ENCODE measurements at regions not wholly inside any gene's neighbourhood (a gene's known extent, or its start where the extent isn't known, plus 50 kb on each side); places are given as distances from the start of the nearest gene placed in this dataset.

DNA sequence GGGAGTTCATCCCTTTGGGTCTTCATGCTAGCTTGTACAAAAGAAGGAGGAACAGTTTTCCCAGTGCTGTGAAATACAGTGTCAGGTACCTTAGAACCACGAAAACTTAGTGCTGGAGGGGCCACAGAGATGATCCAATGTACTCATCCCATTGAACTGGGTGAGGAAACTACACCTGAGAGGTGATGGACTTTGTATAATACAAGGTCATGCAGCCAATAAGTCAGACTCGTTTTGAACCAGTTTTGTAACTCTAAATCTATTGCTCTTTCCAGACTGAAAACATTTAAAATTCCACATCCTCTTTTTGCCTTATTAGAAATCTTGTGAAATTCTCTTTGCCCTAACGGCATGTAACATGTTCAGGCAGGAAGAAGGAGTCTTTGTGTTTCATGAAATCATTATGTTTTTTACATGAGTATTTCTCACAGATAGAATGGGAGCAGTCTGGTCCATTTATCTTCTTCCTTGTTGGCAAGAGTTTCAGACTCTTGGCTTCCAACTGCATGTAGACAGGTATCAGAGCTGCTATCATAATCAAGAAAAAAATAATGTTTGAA is 146.8 kb upstream of the FBXL7 start:
- TF ChIP-seq, protein P1, sequence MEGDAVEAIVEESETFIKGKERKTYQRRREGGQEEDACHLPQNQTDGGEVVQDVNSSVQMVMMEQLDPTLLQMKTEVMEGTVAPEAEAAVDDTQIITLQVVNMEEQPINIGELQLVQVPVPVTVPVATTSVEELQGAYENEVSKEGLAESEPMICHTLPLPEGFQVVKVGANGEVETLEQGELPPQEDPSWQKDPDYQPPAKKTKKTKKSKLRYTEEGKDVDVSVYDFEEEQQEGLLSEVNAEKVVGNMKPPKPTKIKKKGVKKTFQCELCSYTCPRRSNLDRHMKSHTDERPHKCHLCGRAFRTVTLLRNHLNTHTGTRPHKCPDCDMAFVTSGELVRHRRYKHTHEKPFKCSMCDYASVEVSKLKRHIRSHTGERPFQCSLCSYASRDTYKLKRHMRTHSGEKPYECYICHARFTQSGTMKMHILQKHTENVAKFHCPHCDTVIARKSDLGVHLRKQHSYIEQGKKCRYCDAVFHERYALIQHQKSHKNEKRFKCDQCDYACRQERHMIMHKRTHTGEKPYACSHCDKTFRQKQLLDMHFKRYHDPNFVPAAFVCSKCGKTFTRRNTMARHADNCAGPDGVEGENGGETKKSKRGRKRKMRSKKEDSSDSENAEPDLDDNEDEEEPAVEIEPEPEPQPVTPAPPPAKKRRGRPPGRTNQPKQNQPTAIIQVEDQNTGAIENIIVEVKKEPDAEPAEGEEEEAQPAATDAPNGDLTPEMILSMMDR (IDR thresholded peaks at IDR 0.05) = no peak

DNA sequence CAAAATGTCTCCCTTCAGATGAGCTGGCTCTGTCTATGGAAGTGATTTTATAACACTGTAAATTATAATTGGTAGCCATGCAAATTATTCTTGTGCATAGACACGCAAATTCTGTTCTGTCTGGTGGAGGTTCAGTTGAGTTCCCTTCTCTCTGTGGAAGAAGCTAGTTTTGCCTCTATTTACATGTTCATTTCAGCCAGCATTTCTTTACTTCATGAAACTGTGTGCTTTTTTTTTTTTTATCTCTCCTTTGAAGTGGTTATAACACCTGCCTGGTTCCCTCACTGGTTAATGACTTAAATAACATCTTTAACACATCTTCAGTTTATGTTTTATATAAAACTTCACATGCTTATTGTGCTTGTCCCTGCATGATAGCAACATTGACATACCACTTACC is 149.4 kb upstream of the FBXL7 start:
- TF ChIP-seq, protein P1 (IDR thresholded peaks at IDR 0.05) = no peak

DNA sequence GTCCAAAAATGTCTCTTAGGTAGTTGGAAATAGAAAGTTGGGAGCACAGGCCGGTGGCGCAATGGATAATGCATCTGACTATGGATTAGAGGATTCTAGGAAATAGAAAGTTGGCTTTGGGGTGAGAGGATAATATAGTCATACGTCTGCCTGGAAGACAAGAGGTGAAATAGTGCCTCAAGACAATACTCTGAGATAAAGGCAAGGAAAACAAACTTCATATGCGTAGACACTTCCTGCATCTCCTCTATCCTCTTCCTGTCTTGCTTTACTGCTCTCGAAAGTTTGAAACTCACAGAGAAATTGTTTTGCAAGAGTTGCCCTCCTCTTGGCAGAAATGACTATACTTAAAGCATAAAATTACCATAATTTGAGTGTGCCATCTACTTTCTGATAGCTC is 153.2 kb upstream of the FBXL7 start:
- TF ChIP-seq, protein P1 (IDR thresholded peaks at IDR 0.05) = no peak

DNA sequence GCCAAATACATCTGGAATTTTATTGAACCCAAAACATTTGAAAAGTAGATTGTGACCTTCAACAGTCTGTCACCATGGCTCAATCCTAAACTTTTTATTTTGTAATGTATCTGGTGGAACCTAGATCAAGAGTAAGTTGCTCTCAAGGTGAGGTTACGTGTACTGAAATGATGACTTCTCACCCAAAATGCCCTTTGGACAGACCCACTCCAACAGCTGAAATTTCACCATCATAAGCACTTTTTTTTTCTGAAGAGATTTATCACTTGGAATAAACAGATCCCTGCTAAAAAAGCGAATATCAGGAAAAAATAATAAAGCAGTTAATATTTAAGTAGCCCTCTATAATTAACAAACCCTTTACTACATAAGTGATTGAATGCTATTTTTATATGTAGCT is 155.0 kb upstream of the FBXL7 start:
- TF ChIP-seq, protein P1 (IDR thresholded peaks at IDR 0.05) = no peak

DNA sequence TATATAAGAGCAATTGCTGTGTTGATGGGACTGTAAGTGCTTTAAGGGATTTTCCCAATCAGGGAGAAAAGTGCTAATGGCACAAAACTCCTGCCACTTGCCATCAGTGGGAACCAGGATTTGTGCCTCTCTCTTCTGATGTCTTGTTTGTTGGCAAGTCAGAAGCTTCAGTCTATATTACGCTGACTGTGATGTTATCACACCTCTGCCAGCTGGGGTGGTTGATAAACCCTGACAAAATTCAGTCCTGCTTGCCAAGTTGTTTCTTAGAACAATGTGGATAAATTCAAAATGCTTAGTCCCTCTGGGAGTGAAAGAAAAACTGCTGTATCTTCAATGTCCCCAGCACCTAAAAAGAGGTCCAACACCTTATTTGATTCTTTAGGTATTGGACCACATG is 161.4 kb upstream of the FBXL7 start:
- TF ChIP-seq, protein P1 (IDR thresholded peaks at IDR 0.05) = no peak

DNA sequence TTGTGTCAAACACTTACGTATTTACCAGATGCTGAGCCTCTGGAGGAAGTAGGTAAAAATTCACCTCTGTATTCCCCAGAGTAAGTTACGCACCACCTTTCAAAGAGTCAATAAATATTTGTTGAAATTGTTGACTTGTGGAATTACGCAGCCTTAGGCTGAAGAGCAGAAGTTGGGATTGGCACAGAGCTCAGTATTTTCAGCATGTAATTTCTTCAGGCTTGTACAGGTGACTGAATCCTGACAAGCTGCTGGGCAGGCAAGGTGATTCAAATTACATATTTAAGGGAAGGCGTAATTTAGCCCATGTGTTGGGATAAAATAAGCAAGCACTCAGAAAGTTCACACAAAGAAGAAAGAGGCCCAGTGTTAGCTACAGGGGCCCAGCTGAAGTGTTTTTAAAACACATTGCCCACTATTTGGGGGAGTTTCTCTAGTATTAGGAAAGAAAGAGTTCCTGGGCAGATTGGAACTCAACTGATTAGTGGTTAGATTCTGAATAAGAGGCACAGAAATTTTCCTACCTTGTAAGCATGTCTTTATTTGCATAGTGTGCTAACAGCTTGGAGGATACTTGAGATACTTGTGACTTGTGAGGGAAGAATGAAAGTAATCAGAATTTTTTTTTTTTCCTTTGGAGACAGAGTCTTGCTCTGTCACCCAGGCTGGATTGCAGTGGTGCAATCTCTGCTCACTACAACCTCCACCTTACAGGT is 165.3 kb upstream of the FBXL7 start:
- TF ChIP-seq, protein P1 (IDR thresholded peaks at IDR 0.05) = no peak

DNA sequence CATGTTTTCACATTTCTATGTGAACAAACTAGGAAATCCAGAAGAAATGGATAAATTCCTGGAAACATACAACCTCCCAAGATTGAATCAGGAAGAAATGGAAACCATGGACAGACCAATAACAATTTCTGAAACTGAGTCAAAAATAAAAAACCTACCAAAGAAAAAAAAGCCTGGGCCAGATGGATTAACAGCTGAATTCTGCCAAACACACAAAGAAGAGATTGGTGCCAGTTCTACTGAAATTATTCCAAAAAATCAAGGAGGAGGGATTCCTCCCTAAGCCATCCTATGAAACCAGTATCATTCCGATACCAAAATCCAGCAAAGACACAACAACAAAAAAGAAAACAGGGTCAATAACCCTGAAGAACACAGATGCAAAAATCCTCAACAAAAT is 166.9 kb upstream of the FBXL7 start:
- TF ChIP-seq, protein P1 (IDR thresholded peaks at IDR 0.05) = no peak

Measured in LNCAP (cell line).